Activated CD4-positive, CD25-positive, alpha-beta regulatory T cell (primary cell): ENCODE measurements at regions not wholly inside any gene's neighbourhood (a gene's known extent, or its start where the extent isn't known, plus 50 kb on each side); places are given as distances from the start of the nearest gene placed in this dataset.

Experiments used
- DNase-seq, 4 experiments: peaks; one replicate each; lab custom pipeline; 2025; lab: John Stamatoyannopoulos, UW

DNA sequence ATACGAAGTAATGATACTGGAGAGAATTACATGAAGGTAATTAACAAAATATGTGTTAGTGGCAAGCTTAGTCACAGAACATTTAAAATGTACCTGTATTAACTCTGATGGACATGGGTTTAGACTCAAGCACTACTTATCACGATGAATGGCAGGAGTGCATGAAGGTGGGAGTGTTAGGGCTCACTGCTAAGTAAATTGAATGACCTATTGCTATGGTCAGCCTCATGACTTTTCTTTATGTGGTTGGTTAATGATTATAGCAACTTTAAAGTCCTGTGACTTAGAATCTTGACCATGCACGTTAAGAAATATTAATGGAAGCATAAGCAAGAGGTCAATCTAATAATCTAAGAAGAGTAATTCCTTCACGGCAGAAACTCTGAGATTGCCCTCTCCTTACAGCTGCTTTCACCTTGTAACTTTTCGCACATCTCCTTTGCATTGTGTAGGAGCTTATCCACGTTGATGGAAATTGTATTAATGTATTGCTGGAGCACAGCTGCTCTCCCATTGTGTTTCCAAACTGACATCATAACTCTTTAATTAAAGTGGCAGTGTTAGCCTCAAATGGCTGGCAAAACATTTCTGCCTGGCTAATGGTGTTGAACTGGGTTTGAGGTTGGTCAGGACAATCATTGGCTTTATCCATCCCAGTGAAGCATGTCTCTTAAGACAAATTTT lies 114.5 kb downstream of the RXFP2 start:
- DNase-seq, result no peak

DNA sequence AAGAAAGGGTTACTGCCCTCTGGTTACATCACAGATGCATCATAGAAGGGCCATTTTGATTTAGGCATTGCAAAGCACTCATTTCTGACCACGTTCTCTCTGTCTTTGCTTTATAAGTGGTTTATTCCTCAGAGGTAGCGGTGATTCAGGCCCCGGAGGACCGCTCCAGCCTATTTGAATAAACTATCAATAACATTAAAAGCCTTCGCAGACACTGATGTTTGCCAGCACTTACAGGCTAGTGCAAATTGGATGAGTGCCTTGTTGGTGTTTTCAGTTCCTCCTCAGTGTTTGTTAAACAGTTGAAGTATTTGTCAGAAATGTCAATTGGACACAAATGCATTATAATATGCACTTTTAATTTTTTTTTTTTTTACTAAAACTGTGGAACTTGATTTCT lies 120.2 kb downstream of the RXFP2 start:
- no peak for DNase-seq

DNA sequence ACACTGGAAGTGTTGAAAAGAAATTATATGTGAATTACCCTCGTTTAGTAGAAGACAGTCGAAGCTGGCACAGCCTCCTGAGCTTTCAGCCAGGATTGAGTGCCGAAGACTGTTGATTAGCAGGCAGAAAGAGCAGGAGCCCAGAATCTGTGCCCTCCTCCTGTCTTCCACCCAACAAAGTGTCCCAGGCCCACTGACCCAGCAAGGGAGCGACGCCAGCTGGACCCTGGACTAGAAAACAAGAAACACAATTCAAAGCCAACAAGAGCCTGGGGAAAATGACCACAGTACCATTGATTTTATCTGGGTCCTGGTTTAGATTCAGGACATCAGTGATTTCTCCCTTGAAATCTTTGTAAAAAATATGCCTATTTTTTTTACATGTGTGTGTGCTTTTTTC lies 120.7 kb downstream of the RXFP2 start:
- no peak for DNase-seq

DNA sequence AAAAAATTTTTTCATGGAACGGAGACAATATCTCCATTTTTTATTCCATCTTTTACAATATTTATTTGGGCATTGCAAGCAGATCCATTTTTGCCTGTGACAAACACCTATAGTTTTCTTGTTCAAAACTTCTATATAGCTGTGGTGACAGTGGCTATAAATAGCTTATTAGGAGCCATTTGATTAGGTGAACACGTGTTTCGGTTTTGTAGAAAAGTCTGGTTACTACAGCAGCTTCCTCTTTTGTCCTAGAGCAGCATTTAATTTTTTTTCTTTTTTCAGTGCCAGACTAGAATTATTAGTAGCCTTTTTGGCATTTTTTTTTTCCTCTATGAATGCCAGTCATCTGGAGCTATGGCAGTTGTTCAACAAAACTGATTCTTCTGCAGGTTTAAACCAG lies 123.5 kb downstream of the RXFP2 start:
- no peak for DNase-seq

DNA sequence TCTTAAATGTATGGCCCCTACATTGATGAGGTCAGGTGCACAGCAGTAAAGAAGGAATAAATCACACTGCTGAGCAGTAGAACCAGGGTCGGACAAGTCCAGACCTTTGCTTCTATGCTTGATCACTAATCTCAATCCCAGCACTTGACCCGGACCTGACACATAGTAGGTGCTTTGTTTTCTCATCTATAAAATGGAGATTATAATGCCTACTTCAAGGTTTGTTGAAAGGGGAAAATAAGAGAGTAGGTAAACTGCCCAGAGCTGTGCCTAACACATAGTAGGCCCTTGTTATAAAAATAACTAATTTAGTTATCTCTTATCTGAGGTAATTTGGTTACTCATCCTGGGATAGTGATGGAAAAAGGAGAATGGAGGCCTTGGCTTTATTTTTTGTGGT lies 125.0 kb downstream of the RXFP2 start:
- no peak for DNase-seq

DNA sequence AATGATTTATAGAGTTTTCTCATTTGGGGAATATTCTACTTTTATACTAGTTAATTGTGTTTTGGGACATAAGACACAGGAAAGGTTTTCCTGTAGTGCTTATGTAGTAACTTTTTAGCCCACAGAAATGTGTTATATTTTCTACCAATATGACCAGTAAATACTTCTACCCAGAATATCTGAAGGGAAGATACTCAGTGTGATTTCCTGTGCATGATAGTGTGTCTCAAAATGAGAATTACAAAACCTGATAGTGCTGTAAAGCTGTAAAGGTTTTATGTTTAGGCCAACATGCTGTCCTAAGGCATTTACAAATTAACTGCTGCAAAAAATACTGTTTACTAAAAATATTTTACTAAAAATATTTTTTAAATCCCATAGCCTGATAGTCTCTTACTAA lies 126.8 kb downstream of the RXFP2 start:
- no peak for DNase-seq

DNA sequence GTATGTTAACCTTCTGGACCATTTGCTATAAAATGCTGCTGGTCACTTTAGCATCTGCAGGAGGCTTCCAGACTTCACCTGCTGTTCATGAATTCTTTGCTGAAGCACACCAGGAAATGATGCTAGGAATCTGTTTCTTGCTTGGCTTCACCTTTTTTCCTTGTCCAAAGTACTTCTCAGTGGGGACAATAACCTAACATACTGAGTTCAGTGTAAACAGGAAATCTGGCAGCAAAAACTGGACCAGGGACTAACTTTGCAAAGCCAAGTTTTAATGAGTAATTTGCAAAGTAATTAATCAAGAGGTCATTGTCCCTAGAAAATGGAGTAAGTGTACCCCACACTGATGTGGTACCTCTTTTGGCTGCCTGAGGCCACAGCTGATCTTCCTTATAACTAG lies 128.4 kb downstream of the RXFP2 start:
- DNase-seq, result no peak

DNA sequence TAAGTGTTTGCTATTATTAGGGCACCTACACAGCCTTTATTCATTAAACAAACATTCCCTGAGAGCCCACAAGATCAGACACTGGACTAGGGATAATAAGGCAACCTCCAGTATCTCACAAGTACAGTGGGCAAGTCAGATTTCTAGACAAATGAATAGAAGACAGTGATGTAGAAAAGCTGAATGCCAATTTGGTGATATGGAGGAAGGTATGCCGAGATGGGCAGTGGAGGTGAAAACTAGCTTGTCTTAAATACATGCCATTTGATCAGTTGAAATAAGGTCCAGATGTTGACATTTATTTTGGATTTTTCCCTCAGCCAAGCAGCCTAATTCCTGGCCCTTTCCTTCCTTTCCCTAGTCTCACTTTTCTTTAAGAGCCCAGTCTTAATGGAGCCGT lies 130.3 kb downstream of the RXFP2 start:
- DNase-seq, result no peak

DNA sequence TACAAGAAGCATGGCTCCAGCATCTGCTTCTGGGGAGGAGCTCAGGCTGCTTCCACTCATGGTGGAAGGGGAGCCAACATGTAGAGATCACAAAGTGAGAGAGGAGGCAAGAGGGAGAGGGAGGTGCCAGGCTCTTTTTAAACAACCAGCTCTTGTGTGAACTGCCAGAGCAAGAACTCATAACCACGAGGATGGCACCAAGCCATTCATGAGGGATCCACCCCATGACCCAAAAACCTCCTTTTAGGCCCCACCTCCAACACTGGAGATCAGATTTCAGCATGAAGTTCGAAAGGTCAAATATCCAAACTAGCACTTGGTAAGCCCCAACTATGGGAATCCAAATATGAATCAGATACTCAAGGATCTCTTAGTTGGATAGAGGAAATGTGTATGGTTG lies 131.2 kb downstream of the RXFP2 start:
- DNase-seq, result no peak

DNA sequence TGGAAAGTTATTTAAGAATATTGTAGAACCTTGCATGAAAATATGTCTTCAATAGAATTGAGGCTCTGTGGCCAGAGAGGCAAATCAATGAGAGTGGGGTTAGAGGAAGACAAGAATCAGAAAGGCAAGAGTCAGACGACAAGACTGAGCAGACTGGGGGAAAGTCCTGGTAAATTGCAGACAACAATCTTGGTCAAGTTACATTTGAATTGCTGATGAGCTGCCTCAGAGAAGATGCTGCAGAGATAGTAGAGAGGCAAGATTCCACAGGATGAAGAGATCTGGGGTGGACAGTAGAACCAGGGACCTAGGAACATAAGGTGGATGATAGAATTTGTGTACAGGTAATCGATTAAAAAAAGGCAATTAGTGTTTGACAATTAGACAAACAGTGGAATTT lies 133.8 kb downstream of the RXFP2 start:
- no peak for DNase-seq

DNA sequence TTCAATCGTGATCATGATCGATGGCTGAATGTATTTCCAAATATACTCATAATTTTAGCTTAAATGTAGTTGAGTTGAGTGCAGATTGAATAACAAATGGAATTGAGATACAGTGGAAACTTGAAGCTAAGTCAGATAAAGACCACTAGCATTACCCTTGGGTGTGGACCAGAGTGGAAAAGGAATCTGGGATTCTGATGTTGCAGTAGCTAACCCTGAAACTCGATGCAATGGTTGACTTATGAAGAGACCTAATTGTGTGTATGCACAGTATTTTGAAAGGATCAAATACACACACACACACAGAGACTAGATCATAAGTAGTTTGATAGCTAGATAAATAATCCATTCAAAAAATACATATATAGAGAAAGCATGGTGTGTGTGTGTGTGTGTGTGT lies 135.8 kb downstream of the RXFP2 start:
- no peak for DNase-seq

DNA sequence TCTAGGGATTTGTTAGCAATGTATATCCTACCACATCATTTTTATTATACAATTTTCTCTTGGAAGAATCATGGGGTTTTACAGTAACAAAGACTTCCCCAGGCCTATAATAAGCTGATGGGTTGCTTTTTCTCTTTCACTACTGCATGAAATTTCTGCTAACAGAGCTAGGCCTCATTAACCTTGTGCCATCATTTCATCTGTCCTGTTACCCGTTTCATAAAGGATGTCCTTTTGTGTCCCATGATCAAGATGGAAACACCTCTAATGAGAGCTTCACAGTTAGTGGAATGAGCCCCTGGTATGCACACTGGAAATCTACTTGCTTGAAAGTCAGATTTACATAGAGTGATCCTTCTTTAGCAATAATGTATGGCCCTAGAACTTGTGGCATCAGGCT lies 138.7 kb downstream of the RXFP2 start:
- no peak for DNase-seq

DNA sequence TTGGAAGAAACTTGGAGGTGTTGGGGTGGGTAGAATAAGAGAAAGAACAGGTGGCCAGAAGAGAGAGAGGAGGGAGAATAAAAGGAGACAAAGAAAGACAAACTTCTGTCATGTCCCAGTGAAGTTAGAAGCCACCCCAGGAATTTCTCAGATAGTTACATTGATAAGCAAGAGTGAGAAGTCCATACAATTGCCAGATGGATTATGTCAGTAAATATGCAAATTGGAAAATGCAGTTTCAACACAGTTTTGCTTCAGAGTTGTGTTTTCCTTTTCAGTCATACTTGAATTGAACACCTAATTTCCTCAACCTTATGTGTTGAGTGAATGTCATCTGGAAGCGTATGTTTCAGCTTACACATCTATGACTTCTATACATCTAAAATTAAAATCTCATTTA lies 139.2 kb downstream of the RXFP2 start:
- DNase-seq, result no peak

DNA sequence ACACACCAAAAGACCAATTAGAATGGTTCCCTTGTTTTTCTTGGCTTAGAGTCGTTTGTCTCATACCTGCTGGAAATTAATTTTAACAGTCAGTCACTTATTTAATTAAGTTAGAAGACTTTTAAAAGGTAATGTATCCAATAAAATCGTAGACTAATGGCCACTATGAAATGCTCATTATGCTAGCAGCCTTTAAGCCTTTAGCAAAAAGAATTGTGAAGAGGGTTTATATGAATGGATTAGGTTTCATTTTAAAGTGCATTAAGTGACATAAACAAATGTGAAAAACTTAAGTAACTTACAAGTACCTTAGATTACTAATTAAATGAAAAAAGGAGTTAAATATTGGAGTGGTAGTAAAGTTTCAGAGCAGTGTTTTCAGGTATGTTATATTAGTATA lies 139.6 kb downstream of the RXFP2 start:
- DNase-seq, result no peak

DNA sequence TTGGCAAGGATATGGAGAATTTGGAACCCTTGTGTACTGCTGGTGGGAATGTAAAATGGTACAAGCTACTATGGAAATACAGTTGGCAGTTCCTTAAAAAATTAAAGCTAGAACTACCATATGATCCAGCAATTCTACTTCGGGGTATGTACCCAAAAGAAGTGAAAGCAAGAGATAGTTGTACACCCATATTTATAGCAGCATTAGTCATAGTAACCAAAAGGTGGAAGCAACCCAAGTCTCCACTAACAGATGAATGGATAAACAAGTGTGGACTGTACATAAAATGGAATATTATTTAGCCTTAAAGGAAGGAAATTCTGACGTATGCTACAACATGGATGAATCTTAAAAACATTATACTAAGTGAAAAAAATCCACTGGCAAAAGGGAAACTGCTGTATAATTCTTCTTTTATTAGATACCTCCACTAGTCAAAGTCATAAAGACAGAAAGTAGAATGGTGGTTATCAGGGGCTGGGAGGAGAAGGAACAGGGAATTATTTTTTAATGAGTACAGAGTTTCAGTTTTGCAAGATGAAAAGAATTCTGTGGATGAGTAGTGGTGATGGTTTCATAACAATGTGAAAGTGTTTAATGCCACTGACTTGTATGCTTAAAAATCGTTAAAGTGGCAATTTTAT lies 141.6 kb downstream of the RXFP2 start:
- DNase-seq, result no peak

DNA sequence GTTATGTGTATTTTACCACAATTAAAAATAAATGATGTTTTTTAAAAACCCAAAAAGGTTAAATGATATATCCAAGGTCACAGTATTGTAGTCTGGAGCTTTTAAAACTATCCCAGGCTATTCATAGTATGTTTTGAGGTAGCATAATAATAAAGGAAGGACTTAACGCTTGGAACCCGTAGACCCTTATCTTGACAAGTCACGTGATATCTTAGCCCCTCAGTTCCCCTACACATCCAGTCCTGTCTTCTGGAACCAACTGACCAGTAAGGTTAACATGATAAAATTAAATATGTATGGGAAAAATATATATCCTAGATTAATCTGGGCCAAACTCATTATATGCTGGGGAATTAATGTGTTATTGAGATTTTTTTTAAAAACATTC lies 142.2 kb downstream of the RXFP2 start:
- no peak for DNase-seq

DNA sequence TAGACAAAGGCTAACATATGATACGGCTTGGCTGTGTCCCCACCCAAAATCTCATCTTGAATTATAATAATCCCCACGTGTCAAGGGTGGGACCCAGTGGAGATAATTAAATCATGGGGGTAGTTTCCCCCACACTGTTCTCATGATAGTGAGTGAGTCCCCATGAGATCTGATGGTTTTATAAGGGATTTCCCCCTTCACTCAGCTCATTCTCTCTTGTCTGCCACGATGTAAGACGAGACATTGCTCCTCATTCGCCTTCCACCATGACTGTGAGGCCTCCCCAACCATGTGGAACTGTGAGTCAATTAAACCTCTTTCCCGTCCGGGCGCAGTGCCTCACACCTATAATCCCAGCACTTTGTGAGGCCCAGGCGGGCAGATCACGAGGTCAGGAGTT lies 143.5 kb downstream of the RXFP2 start:
- no peak for DNase-seq

DNA sequence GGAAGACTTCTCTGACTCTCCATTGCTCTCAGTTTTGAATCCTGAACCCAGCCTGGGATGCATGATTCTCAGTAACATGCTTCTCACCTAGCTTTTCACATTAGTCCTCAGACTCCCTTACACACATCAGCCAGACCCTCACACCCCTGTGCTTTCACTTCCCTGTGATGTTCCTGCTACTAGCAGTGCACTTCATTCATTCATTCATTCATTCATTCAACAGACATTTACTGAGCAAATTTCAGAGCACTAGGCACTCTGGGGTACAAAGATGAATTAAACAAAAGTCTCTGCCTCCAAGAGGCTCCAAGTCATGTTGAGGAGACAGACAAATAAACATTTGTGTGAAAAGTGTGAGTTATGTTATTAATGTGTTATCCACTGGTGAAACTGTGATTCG lies 145.2 kb downstream of the RXFP2 start:
- no peak for DNase-seq

DNA sequence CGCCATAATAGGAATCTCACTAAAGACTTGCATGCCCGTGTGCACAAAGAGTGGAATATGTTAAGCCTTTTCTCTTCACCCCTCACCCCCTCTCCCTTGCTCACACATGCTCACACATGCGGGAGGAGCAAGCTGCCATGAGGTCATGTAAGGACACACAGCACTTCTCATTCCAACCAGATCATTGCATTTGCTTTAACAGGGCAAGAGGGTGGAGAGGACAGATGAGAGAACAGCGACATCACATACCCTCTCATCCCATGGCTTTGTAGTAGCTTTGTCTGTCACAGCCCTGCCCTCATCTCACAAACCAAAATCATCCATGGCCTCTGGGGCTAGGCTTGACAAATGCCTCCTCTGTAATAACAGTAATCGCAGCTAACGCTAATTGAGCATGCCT lies 145.6 kb upstream of the FRY start:
- DNase-seq, result no peak

DNA sequence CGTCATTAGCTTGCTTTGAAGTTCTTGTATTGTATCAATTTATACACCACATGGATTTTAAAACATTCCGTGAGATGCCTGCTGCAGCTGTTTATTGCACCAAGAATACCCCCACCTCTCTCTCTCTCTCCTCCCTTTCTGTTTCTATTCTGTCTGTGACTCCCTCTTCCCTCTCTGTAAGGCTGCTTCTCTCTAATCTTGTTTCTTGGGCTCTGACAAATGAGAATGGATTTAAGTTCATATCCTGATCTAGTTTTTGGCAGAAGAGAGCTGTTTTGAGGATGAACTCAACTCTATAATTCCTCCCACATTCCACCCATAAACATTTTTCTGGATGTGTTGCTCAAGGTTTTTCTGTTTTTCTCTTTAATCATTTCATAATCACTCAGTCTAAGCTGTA lies 144.3 kb upstream of the FRY start:
- DNase-seq, result no peak

DNA sequence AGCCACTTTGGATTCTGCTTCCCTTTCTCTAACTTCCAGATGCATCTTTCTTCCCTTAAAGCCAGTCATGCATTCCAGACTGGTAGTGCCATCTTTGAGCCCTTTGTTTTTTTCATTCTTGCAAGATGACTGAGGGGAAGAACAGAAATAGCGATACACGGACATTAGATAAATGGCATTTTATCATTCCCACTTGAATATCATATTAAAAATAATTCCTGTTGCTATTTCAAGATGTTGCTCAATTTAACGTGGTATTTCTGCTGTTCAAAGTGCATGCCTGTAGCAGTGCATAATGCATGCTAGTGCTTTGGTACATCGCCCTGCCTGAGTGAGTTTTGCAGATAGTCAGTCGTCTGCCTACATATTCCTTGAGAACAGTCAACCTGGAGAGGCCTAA lies 140.6 kb upstream of the FRY start:
- no peak for DNase-seq

DNA sequence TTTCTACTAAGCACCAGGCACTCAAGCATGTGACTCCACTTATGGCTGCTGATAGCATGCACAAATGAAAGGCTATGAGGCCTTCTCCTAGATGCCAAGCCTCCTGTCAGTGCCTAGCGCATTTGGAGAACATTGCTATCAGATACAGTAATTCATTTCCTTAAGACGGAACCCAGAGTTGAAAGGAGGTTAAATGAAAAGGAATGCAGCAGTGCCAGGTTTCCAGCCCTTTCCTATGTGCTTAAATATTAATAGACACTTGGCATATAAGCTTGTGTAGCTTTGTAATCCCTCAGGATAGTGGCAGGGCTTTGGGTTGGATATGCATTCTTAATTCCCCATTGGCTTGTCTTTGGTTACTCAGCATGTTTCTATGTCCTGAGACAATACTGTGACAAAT lies 140.1 kb upstream of the FRY start:
- no peak for DNase-seq

DNA sequence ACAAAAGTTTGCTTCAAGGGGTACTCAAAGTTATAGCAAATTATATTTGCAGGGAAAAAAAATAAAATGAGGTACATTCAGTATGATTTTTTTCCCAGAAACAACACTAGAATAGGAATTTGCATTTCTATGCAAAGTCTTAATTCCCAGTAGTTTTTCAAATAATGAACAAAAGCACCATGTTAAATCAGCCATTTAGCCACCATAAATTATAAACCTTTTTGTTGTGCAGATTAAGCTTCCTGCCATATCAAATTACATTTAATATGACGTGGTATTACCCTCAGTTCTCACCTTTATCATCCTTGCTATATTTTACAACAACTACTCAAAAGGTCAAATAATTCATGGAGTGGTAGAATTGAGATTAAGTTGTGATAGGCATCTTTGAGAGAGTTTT lies 136.6 kb upstream of the FRY start:
- no peak for DNase-seq

DNA sequence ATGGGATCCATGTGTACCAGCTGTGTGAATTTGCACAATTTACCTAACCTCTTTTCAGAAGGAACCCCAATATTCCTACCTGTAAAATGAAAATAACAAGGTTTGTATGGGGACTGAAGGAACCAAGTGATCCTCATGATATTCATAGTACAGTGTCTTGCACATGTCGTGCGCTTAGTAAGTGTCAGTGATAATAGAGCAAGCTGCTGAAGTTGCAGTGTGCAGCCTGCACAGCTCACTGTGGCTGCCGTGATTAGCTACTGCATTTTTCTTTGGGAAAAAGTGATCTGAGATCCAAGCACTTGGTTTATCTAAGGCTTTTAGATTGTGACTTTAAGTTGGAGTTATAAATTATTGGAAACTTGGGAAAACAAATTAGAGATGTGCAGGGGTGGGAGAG lies 135.9 kb upstream of the FRY start:
- no peak for DNase-seq
